ENCODE measurements at regions not wholly inside any gene's neighbourhood (a gene's known extent, or its start where the extent isn't known, plus 50 kb on each side); places are given as distances from the start of the nearest gene placed in this dataset.
A peak's percentile ranks its signal among the peaks of the same experiment; 100 is the strongest.

DNA sequence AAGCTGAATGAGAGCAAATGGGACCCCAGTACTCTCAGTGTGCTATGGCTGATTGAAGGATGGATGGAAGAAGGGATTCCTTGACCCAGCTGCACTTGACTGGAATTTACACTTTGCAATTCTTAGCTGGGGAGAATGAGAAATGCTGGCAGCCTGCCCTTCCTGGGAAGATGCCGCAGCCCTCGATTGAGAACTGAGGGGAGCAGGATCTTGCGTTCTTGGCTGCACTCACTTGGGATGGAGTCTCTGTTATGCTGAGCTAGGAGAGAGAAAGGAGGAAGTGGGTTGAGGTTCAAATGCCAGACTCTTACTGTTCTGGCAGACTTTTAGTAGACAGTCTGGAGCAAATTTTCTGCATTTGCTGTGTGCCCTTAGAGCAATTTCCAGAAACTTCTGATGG is 221.2 kb downstream of the FNDC1 start:
- Histone ChIP-seq H3K27me3 (no peaks in the 10 kb centered on the region), H3K4me1 (ENCODE audit: low read depth) (no peaks in the 10 kb centered on the region), H3K9me3 (ENCODE audit: low read depth) (peaks cover 3% of the 10 kb centered on the region), H3K27ac (no peak overlapping the region), H3K36me3 (no peaks in the 10 kb centered on the region), H3K4me3 (no peak overlapping the region)
- TF ChIP-seq, protein P1, sequence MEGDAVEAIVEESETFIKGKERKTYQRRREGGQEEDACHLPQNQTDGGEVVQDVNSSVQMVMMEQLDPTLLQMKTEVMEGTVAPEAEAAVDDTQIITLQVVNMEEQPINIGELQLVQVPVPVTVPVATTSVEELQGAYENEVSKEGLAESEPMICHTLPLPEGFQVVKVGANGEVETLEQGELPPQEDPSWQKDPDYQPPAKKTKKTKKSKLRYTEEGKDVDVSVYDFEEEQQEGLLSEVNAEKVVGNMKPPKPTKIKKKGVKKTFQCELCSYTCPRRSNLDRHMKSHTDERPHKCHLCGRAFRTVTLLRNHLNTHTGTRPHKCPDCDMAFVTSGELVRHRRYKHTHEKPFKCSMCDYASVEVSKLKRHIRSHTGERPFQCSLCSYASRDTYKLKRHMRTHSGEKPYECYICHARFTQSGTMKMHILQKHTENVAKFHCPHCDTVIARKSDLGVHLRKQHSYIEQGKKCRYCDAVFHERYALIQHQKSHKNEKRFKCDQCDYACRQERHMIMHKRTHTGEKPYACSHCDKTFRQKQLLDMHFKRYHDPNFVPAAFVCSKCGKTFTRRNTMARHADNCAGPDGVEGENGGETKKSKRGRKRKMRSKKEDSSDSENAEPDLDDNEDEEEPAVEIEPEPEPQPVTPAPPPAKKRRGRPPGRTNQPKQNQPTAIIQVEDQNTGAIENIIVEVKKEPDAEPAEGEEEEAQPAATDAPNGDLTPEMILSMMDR (IDR thresholded peaks at IDR 0.05; ENCODE audit: low read depth, low read length): no peak
- DNase-seq (ENCODE audit: low read depth in 1 of 2, low spot score in 1 of 2): peak in 1 of 2 donors; percentile 87

DNA sequence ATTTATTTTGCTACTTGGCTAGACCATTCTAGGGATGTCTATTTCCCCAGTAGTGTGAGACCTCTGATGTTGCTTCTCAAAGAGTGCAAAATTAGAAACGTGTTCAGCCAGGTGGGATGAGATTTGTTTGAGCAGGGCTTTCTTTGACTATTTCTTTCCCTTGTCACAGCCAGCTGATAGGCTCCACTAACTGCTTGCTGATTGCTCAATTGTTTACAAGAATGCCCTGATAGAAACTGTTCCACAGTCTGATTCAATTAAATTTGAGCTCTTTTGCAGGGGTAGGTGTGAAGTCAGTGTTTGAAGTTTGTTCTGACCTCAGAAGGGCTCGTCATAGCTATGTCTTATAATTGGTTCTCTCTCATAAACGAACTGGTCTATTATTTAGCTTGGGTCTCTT is 220.5 kb downstream of the FNDC1 start:
- Histone ChIP-seq H3K27ac (no peak overlapping the region), H3K4me1 (ENCODE audit: low read depth) (no peaks in the 10 kb centered on the region), H3K9me3 (ENCODE audit: low read depth) (peaks cover 3% of the 10 kb centered on the region), H3K36me3 (no peaks in the 10 kb centered on the region), H3K27me3 (no peaks in the 10 kb centered on the region), H3K4me3 (no peak overlapping the region)
- DNase-seq (ENCODE audit: low read depth in 1 of 2, low spot score in 1 of 2): no peak
- TF ChIP-seq, protein P1 (IDR thresholded peaks at IDR 0.05; ENCODE audit: low read depth, low read length): no peak

DNA sequence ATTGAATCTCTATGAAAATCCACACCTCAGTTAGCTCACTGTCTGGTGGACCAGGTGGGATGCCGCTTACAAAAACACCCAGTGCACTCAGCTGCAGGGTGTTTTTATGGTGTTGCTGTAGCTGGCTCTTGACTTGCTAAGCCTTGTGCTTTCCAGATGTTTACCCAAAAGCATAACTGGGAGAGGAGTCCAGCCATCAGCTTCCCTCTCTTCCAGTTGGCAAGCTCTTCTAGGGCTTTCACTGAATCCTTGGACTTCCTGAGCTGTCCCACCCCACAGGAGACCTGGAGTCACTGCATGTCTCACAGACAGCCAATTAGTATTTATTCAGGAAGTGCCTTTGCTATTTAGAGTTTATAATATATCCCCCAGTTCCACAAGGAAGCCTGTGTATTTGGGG is 210.9 kb downstream of the FNDC1 start:
- H3K9me3 ChIP-seq (ENCODE audit: low read depth): no peaks in the 10 kb centered on the region
- H3K4me3 ChIP-seq: no peak overlapping the region
- TF ChIP-seq, protein P1 (IDR thresholded peaks at IDR 0.05; ENCODE audit: low read depth, low read length): no peak
- no peaks in the 10 kb centered on the region for H3K4me1 ChIP-seq (ENCODE audit: low read depth)
- DNase-seq (ENCODE audit: low read depth in 1 of 2, low spot score in 1 of 2): no peak
- no peaks in the 10 kb centered on the region for H3K27me3 ChIP-seq
- H3K36me3 ChIP-seq: no peaks in the 10 kb centered on the region
- H3K27ac ChIP-seq: no peak overlapping the region

DNA sequence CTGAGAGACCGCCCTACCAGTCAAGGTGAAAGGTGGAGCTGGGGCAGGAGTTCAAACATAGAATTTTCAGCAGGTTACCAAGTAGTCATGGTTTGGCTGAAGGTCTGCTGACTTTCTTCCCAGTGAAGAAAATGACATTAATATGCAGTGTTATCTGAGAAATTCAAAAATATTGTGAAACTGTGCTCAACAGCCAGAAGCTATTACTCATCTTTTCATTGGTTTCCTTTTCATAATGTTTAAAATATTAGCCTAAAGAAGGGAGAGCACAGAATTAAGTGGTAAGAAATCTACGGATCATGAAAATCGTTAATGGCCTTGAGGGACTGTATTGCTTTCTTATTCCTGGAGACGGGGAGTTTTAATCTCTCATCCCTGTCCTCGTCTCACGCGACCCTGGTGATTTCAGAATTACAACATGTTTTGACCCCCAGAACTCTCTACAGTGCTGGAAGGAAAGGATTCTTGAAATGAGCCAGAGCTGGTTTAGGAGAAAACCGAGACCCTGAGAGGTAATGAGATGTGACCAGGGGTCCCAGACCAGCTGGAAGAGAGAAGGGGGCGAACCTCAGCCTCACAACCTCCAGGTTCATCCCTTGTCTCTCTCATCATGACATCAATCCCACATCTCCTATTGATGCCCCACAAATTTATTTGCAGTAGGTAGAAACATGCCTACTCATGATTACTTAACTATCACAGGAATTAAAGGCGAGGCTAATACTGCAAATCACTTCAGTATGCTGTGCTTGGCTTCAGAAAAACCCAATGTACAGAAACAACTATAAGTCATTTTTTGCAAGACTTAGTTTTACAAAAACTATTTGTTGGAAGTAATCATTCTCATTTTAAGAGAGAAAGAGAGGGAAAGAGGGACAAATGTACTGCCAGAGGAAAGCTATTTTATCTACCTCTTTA is 209.5 kb downstream of the FNDC1 start:
- H3K4me1 ChIP-seq (ENCODE audit: low read depth): no peaks in the 10 kb centered on the region
- no peaks in the 10 kb centered on the region for H3K27me3 ChIP-seq
- no peaks in the 10 kb centered on the region for H3K9me3 ChIP-seq (ENCODE audit: low read depth)
- peak in 1 of 2 donors; percentile 78 for DNase-seq (ENCODE audit: low read depth in 1 of 2, low spot score in 1 of 2)
- H3K27ac ChIP-seq: no peak overlapping the region
- no peaks in the 10 kb centered on the region for H3K36me3 ChIP-seq
- no peak overlapping the region for H3K4me3 ChIP-seq
- TF ChIP-seq, protein P1 (IDR thresholded peaks at IDR 0.05; ENCODE audit: low read depth, low read length): no peak

DNA sequence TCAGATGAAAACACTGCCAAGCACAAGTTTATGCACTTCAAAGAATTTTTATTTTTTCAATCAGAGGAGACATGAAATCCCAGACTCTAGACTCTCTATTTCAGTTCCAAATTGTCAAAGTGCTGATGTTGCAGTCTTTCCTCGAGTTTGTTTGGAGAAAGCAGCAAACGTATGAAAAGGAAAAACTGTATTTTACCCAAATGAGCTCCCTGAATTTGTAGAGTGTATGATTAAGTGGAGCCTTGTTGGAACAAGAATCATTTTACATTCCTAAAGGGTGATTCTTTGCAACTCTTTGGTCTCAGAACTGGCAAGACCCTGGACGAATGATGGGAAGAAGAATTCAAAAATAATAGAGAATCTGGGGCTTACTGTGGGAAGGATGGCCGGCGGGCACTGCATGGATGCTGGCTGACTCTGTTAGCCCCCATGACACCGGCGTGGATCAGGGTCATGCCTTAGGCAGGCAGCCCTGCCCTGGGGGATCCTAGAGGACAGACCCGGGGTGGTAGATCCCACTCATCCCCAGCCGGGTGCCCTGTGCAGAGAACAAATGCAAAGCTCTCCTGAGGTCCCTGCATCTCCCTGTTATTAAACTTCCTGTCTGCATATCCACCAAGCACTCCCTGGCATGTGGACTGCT is 207.4 kb downstream of the FNDC1 start:
- H3K9me3 ChIP-seq (ENCODE audit: low read depth): no peaks in the 10 kb centered on the region
- H3K4me1 ChIP-seq (ENCODE audit: low read depth): no peaks in the 10 kb centered on the region
- H3K27ac ChIP-seq: no peak overlapping the region
- peak in 1 of 2 donors; percentile 65 for DNase-seq (ENCODE audit: low read depth in 1 of 2, low spot score in 1 of 2)
- TF ChIP-seq, protein P1 (IDR thresholded peaks at IDR 0.05; ENCODE audit: low read depth, low read length): no peak
- H3K4me3 ChIP-seq: no peak overlapping the region
- H3K27me3 ChIP-seq: no peaks in the 10 kb centered on the region
- H3K36me3 ChIP-seq: no peaks in the 10 kb centered on the region
